ENCODE measurements at regions not wholly inside any gene's neighbourhood (a gene's known extent, or its start where the extent isn't known, plus 50 kb on each side); places are given as distances from the start of the nearest gene placed in this dataset.

DNA sequence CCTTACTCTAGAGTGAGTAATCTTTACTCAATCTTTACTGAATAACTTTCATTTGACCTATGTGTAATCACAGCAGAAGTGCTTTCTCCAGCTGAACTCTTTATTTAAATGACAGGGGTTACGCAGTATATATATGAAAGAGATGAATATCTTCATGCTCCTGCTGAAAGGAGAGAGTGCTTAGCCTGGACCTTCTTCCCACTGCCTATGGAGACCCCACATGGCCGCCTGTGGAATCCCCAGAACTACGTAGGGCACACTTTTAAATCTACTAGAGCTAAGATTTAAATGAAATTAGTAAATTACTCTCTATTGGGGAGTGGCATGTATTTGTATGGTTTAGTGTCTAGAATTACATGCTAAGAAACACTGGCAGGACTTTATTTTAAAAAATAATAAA lies 391.2 kb downstream of the ANKRD50 start:
- no peak for DNase-seq (ENCODE audit: low spot score)

DNA sequence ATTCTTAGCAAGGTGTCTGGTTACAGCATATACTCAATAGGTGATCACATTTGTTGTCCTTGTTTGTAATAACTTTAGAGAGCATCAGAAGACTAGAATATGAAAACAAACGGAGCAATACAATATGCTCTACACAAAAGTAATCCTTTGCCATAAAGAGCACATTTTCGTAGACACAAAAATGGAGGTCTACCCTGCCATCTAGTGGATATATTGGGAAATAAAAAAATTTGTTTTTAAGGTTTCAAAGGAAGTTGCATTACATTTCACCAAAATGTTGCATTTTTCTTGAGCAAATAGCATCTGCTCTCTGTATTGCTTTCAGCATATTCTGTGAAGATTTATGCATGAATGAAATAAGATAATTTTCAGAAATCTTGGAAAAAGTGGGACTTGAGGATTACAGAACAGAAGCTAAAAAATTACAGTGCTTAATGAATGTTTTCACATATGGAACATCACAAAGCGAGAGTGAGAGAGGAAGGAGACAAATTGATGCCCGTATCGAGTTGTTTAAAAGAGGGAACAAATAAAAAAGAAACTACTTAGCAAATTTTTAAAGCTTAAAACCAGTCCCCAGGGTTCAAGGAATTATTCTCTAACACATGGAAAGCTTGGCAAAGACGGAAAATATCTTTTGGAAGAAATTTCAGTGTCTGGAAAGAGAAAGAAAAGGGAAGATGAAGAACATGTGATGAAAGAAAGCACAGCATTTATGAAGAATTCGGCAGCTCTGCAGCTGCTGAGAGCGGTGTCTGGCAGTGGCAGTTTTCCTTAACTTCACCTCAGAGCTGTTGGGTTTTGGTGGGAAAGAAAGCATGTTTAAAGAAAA lies 390.1 kb downstream of the ANKRD50 start:
- DNase-seq (ENCODE audit: low spot score) = peak; percentile 4

DNA sequence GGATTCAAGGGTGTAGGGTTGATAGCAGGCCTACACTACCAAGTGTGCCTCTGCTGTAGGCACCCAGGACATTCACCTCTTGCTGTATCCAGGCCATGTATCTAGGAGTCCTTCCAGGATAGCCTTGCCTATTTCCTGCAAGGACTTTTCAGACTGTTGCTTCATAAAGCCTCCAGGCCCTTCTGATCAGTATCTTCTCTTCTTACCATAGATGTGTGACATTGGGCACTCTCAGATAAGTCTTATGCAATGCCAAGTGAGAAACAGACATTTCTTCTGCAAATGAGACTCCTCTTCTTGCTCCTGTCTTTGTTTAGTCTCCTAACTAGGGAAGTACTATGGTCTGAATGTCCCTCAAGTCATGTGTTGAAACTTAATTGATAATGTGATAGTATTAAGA lies 386.8 kb downstream of the ANKRD50 start:
- DNase-seq (ENCODE audit: low spot score) = no peak

DNA sequence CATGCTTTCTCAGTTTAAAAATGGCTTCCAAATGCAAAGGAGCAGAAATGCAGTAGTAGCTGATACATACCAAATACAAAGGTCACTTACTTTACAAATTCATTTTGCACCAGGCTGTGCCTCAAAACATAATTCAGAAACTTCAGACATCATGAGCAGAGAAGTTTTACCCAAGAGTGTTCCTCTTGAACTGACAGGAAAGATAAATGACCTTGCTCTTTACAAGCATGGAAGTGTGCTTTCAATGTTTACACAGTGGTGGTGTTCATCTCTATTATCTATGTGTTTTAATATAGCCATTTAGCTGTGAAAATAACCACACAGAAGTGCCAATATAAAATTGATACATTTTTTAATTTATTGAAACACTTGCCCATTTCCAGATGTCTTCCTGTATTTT lies 383.4 kb downstream of the ANKRD50 start:
- no peak for DNase-seq (ENCODE audit: low spot score)

DNA sequence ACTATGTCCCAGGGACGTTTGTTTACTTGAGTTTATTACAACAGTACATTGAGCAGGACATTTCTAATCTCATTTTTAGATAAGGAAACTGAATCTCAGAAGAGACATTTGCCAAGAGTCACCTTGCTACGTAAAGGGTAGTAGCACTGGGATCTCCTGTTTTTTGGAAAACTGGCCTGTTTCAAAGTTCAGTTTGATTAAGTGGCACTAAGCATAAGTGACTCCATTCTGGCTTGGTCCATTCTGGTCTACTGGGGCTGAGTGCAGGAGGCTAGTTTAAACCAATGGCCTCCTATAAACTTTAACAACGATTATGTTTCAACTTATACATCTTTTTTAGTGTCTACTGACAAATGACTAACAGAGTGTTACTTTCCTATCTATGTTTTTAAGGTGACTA lies 382.5 kb downstream of the ANKRD50 start:
- DNase-seq (ENCODE audit: low spot score) = no peak

DNA sequence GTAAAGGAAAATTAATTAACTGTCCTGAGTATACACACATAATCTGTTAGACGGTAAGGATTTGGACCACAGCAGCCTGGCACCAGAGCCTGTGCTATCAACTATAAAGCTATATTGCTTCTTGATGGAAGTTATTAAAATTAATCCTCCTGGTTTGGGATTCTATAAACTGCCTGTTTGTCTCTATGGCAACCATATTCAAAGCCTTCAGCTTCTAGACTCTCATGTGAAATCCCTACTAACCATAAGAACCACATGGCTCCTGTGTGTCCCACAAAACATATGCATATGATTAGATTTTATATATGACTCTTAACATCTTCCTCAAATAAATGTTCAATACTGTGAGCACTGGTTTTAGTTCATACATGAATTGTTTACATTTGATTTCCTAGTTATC lies 380.8 kb downstream of the ANKRD50 start:
- no peak for DNase-seq (ENCODE audit: low spot score)

DNA sequence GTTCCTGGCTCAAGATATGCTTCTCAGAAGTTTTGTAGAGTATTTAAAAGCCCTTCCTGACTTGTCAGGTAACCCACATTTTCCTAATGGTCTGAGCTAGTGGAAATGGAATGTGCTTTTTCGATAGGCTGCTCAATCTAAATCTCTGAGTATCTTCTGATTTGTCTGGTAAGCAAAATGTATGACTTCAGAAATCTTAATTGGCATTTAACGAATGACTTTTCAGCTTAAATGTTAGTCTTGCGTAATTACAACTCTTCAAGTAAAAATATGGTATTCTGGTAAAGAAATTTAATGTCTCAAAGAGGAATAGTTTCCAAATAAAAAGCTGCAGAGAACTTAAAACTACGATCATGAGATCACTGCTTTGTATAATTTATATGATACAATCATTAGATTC lies 379.1 kb downstream of the ANKRD50 start:
- DNase-seq (ENCODE audit: low spot score) = no peak

DNA sequence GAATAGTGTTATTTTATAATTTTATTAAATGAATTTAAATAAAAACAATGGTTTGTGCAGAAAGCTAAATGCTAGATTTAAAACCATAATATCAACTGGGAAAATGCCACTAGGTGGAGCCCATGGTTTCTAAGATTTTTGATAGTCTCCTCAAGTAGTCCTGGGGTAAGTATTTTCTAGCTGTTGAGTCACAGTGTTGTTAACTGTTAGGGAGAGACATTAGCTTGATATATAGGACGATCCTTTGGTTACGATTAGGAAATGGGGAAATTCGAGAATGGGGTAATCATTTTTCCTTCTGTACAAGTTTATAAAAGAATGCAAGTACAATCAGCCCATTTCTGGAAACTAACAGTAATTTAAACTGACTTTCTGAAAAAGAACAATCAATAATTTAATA lies 378.4 kb downstream of the ANKRD50 start:
- DNase-seq (ENCODE audit: low spot score) = no peak

DNA sequence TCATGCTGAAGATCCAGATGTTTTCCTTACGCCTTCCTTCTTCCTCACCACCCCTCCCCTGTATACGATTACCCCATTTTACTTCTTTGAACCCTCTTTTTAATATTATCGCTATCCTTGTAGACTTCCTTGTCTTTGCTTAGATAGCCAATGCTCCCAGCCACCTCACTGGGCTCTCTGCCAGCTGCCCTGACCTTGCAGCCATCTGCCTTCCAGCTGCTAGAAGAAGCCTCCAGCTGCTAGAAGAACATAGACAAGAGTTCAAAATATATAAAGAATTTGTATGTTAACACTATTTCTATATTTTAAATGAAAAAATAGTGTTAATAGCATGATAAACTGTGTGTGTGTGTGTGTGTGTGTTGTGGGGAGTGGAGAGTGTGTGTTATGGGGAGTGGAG lies 374.7 kb downstream of the ANKRD50 start:
- no peak for DNase-seq (ENCODE audit: low spot score)

DNA sequence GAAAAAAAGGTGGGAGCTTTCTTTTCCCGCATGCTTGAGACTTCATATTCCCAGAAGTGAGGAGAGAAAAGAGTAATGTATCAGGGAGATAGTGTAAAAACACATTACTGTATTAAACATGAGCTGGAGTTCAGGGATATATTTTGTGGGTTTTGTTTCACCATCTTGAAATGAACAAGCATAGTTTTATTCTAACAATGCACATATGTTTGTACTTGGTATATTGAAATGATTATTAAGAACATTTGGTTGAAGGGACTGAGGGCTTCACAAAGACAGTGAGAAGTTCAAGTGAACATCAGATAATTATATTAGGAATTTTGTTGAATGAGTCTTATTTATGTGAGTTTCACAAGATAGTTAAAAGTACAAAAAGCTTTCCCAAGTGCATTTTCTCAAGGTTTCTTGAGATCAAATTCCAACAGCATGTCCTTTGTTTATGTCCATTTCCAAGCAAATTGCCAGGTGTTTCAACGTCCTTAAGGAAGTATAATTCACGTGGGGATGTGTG lies 368.8 kb downstream of the ANKRD50 start:
- DNase-seq (ENCODE audit: low spot score) = no peak

DNA sequence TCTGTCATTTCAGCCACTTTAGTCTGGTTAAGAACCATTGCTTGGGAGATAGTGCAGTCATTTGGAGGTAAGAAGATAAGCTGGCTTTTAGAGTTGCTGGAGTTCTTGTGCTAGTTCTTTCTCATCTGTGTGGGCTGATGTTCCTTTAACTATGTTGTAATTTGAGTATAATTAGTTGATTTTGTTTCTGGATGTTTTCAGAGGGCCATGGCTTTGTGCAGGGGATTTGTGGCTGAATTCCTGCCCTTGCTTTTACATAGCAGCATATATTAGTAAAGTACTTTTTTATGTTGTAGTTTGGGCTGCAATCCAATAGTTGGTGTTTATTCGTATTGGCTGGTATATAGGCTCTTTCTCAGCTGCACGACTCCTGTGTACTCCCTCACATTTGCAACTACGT lies 339.6 kb downstream of the ANKRD50 start:
- DNase-seq (ENCODE audit: low spot score) = no peak

DNA sequence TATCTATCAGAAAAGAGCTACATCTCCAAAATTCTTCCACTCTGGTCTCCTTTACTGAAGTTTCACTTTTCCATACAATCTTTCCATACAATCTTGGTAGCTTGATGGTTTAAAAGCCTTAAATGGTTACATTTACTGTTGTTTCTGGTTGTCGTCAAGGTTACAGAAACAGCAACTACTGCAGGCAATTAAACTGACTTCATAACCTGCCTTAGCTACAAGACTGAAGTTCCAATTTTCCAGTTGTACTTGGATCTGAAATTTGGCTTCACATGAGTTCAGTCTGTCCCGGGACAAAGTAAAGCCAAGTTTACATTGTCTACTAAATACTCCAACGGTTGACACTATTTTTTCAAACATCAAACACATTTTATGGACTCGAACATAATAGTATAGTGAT lies 326.4 kb downstream of the ANKRD50 start:
- DNase-seq (ENCODE audit: low spot score) = no peak

DNA sequence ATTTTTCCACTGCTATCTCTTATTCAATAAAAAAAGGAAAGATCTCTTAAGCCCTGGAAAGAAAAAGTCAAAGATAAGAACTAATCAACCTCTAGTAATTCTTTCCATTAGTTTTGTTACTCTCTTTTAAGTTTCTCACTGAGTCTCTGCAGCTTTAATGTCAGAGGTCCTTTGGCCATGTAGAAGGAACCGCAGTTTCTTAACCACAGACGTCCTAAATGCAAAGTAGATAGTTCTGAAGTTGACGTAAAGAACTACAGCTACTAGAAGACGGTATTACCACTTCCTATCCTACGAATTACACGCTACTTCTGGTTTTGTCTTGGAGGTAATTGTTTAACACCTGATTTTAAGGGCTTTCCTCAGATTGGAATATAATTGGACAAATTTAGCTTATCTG lies 325.9 kb downstream of the ANKRD50 start:
- no peak for DNase-seq (ENCODE audit: low spot score)

DNA sequence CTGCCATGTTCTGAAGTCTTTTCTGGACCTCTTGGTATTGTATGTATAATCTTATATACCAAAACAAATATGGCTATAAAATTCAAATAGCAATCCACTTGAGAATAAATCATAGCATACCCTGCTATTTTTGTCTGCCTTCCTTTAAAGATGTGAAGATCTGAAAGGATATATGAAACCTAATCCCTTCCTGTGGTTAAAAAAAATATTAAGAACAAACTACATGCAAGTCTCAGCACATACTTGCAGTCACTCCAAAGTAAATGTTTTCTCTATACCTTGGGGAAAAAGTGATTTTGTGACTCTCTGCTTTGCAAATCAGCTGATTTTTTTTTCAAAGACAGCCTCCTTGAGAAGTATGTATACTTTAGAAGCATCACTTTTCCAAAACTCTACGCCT lies 322.9 kb downstream of the ANKRD50 start:
- no peak for DNase-seq (ENCODE audit: low spot score)

DNA sequence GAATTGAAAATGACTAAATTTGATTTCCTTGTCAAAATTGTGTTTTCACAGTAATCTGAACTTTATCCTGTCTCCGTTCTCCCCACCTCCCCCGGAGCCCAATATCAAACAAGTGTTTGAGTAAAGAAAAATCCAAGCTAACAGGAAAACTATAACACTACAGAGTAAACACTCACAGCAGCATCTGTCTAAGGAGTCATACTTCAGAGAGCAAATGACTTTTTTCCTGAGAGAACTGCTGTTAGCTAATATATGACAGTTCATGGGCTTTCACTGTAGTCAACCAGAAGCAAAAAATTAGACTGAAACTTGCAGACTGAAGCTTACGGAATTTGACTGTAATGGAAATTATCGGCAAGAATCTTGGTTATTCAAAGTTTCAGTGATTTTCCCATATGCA lies 321.7 kb downstream of the ANKRD50 start:
- no peak for DNase-seq (ENCODE audit: low spot score)

DNA sequence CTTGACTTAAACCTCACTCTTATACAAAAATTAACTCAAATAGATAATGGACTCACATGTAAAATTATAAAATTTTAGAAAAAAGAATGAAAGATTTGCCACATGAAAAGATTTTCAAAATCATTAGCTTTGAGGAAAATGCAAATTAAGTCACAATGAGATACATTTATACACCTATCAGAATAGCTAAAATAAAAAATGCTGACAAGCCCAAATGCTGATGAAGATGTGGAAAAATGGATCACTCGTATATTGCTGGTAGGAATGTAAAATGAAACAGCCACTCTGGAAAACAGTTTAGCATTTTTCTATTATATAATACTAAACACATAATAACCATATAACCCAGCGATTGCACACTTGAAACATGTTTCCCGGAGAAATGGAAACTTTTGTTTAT lies 316.2 kb downstream of the ANKRD50 start:
- no peak for DNase-seq (ENCODE audit: low spot score)

DNA sequence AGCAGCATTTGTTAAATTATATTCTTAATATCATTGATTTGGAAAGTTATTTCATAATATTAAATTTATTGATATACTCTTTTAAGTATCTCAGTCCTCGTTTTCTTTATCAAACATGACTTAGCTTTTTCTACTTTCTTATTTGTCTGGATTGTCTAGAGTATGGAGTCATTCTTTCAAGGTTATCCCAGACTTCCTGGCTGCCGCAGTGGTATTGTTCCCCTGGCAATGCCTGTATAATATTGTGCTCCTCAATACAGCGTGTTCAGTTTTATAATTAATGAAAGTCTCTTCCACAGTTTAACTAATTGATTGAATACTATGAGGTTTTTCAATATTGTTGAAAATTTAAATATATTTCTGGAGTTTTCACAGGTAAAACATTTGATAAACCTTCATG lies 310.9 kb downstream of the ANKRD50 start:
- DNase-seq (ENCODE audit: low spot score) = no peak

DNA sequence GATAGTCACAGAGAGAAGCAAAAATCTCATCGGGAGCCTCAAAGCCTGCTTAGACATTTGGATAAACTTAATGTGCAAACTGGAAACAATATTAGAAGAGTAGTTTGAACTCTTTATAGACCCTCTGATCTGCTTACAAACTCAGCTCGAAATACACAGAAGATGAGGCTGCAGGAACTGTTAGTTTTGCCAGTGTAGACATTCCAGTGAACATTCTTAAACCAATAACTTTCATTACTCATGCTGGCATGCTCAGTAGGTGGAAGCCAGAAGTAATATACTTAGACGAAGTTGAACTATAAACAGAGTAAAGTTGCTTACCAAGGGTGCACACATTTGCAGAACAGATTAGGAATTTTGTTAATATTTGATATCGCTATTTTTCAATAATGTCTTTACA lies 303.5 kb downstream of the ANKRD50 start:
- DNase-seq (ENCODE audit: low spot score) = no peak

DNA sequence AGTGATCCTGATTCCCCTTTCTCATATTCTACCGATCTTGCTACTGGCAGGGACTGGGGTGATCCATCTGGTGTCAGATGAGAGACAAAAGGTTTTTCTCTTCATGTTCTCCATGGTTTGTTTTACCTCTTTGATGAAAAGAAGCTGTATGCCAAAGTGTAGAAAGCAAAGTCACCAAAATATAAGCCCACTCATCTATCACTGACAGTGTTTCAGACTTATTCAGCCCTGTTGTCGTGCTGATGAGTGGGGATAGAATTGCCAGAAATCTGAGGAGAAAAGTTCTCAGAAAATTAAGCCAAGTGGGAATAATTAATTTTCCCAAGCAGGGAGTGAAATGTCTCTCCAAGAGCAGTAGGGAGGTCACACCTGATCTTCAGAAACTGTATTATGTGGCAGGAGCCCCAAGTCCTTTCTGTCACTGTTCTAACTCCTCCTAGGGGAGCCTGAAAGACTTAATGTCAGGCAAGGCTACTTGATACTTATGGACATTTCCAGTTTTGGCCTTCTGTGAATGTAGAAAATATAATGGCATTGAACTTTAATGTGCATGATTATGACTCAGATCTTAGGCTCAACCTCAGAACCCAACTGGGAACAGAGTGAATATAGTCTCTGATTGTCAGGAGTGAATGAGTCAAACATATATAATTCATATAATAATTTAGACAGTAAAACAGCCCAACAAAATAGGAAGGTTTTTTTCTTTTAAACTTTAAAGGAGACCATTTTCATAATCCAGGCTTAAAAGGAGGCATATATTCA lies 298.1 kb downstream of the ANKRD50 start:
- no peak for DNase-seq (ENCODE audit: low spot score)

DNA sequence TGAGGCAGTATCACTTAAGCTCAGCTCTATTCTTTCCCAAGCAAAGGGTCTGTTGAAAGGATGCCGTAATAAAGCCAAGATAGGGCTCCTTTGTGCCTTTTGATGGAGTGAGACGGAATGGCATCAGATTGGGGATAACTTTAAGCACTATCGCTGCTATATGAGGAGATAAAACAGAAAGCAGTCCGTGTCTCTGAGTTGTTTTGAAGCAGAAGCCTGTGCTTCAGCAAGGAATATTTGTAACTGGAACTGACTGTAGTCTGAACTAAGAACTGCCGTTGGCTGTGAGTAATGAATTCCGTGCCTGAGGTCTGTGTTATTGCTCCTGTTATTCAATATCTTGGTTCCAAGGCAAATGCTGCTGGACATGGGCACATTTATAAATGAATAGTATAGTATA lies 297.4 kb downstream of the ANKRD50 start:
- no peak for DNase-seq (ENCODE audit: low spot score)

DNA sequence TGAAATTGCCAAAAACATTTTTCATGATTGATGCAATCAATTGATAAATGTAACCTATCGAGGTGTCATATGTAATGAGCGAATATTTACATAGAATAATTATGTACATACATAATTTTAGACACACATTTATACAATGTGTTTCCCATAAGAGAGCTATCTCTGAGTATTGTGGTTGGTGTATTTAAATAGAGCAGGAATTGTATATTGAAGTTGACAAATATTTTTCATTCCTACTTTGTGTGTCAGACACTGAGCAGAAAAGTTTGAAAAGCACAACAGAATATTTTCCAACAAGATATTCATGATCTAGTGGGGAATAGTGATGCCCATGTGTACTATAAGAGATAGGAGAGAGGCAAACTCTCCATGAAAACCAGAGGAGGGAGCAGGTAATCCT lies 295.2 kb downstream of the ANKRD50 start:
- no peak for DNase-seq (ENCODE audit: low spot score)

DNA sequence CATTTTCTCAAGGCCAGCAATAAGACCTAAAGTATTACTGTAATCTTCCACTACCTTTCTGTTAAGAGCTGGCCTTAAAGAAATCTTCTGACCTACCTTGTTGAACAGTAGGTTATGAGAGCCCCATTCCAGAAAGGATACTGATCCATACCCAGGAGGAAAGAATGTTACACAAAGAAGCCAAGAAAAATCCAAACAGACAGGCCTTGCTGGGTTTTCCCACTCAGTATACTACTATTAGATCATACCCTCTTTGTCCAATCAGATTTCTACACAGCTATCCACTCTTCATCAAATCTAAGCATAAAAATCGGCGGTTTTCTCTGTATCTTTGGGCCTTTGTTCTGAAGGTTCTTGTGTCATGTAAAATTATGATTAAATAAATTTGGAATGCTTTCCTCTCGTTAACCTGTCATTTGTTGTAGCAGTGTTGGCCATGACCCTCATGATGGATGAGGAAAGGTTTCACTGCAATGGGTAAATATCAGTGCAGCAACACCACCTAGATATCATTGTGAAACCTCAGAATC lies 292.3 kb downstream of the ANKRD50 start:
- no peak for DNase-seq (ENCODE audit: low spot score)

DNA sequence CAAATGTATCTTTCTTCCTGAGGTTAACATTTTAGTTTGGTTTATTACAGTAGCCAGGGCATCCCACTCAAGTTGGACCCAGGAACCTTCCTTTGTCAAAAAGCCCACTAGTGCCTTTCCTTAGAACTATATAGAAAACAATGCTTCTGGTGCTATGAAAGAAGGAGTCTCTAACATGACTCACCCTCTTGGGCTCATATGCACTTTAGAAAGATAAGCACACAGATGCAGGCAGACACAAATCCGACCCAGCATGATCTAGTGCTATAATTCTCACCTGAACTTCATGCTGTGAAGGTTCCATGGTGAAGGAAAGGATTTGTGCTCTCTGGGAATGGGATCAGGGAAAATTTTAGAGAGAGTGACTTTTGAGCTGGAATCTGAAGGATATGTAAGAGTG lies 289.4 kb downstream of the ANKRD50 start:
- DNase-seq (ENCODE audit: low spot score) = no peak

Measured in CD4-positive, alpha-beta T cell treated with Interleukin-15 for 4 hours (primary cell).